ENCODE measurements at regions not wholly inside any gene's neighbourhood (a gene's known extent, or its start where the extent isn't known, plus 50 kb on each side); places are given as distances from the start of the nearest gene placed in this dataset.

GRCh38 chr20:16641511-16642023, 68.3 kb upstream of the KIF16B start (continued):
- TF ChIP-seq ETS1 (IDR thresholded peaks at IDR 0.05) (no peak), EZH2 (IDR thresholded peaks at IDR 0.05; ENCODE audit: low read depth, unreplicated experiment) (no peak), JUNB (IDR thresholded peaks at IDR 0.05; ENCODE audit: unreplicated experiment) (no peak), ZNF114 (CRISPR knock-in tag; IDR thresholded peaks at IDR 0.05) (no peak), CTCF (conservative IDR thresholded peaks at IDR 0.05; ENCODE audit: low read depth in 2 of 2) (no peak)

GRCh38 chr20:16639027-16639941, 66.0 kb upstream of the KIF16B start:
- TF ChIP-seq ZNF331 (CRISPR knock-in tag; IDR thresholded peaks at IDR 0.05; ENCODE audit: low read depth), result no peak
- no peak for TF ChIP-seq EZH2phosphoT487 (IDR thresholded peaks at IDR 0.05; ENCODE audit: unreplicated experiment)
- TF ChIP-seq CREB1 (CRISPR knock-in tag; IDR thresholded peaks at IDR 0.05; ENCODE audit: low read depth), result no peak
- no peak for TF ChIP-seq EZH2 (IDR thresholded peaks at IDR 0.05; ENCODE audit: low read depth, unreplicated experiment)
- no peak for TF ChIP-seq ZNF462 (CRISPR knock-in tag; IDR thresholded peaks at IDR 0.05)
- Histone ChIP-seq H3K27me3 (ENCODE audit: insufficient read depth) (no peaks in the 10 kb centered on the region), H3K4me2 (no peak overlapping the region), H3K79me2 (replicated peaks; ENCODE audit: insufficient read depth) (no peaks in the 10 kb centered on the region), H3K36me3 (ENCODE audit: insufficient read depth) (no peaks in the 10 kb centered on the region), H3K9me2 (ENCODE audit: insufficient read depth) (no peaks in the 10 kb centered on the region), H4K20me1 (replicated peaks; ENCODE audit: insufficient read depth) (no peaks in the 10 kb centered on the region), H3K4me3 (no peak overlapping the region), H2AFZ (0 out of 2 replicates have a peak overlapping the region, but pooled peaks have one; percentile 69), H3K27ac (ENCODE audit: low read depth) (no peak overlapping the region), H3F3A (replicated peaks; ENCODE audit: low read depth) (no peaks in the 10 kb centered on the region), H3K4me1 (ENCODE audit: insufficient read depth) (no peaks in the 10 kb centered on the region)
- no peaks in the 10 kb centered on the region for H3K9me3 Mint-ChIP-seq
- H3K4me1 Mint-ChIP-seq, result no peaks in the 10 kb centered on the region
- no peak overlapping the region for H3K4me3 Mint-ChIP-seq
- H3K27ac Mint-ChIP-seq, result no peak overlapping the region
- no peak for DNase-seq (ENCODE audit: low spot score)
- H3K27me3 Mint-ChIP-seq (ENCODE audit: insufficient read depth, low read depth, poor library complexity), result no peaks in the 10 kb centered on the region
- no peaks in the 10 kb centered on the region for H3K36me3 Mint-ChIP-seq (ENCODE audit: low read depth)
- ATAC-seq, result no peak

Data from GM23338 (cell line).